Subcutaneous abdominal adipose tissue (tissue), 5 donors: ENCODE measurements at regions not wholly inside any gene's neighbourhood (a gene's known extent, or its start where the extent isn't known, plus 50 kb on each side); places are given as distances from the start of the nearest gene placed in this dataset.

ENCODE experiments used
- H3K27ac ChIP-seq: one replicate; pipeline ENCODE4 v1.7.0; 2013; ENCODE audit warnings: low read depth, mild to moderate bottlenecking, inconsistent platforms, low read length, moderate library complexity
- H3K27me3 ChIP-seq, 5 donors: one replicate each; pipeline ENCODE4 v1.7.0; 2013; ENCODE audit warnings: low read length in 5 of 5, inconsistent platforms in 1 of 5; ENCODE audit not compliant: control insufficient read depth in 5 of 5, insufficient read depth in 4 of 5
- H3K36me3 ChIP-seq, 5 donors: one replicate each; pipeline ENCODE4 v1.7.0; 2013; ENCODE audit warnings: low read length in 5 of 5; ENCODE audit not compliant: control insufficient read depth in 5 of 5, insufficient read depth in 5 of 5
- H3K4me1 ChIP-seq, 5 donors: one replicate each; pipeline ENCODE4 v1.7.0; 2013; ENCODE audit warnings: low read length in 5 of 5, mild to moderate bottlenecking in 3 of 5, moderate library complexity in 1 of 5; ENCODE audit not compliant: control insufficient read depth in 5 of 5, insufficient read depth in 5 of 5
- H3K4me3 ChIP-seq, 5 donors: one replicate each; pipeline ENCODE4 v1.7.0; 2013; ENCODE audit warnings: low read length in 5 of 5, low read depth in 1 of 5
- H3K9ac ChIP-seq, 5 donors: one replicate each; pipeline ENCODE4 v1.7.0; 2013; ENCODE audit warnings: low read length in 5 of 5, mild to moderate bottlenecking in 4 of 5, moderate library complexity in 3 of 5
- H3K9me3 ChIP-seq, 5 donors: one replicate each; pipeline ENCODE4 v1.7.0; 2013; ENCODE audit warnings: low read length in 5 of 5; ENCODE audit not compliant: control insufficient read depth in 5 of 5
- donor health status: healthy.
- donor health status: healthy.
- donor health status: healthy.
- donor health status: healthy.
- donor health status: healthy.

DNA sequence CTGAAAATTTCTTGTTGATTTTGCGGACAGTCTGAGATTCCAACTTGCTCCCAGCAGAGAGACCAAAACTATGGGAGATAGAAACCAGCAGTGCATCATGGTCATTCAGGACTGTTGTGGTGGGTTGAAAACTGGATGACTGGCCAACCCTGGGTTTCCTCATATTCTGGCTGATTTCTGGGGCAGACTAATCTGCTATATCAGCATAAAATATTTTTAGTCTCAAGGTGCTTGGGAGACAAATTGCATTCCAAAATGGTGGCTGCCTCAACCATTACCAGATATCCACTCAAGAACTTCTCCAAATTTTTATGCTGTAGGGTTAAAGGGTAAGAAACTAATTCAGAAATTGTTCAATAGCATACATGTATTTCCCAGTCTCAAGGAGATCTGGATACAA, 434.0 kb downstream of the BRINP3 start:
- no peaks in the 10 kb centered on the region for H3K27me3 ChIP-seq
- no peaks in the 10 kb centered on the region for H3K36me3 ChIP-seq
- H3K4me1 ChIP-seq: peaks cover 0 to 4% (median 0%) of the 10 kb centered on the region in 5 donors
- H3K4me3 ChIP-seq: no peak overlapping the region
- no peak overlapping the region for H3K27ac ChIP-seq
- H3K9ac ChIP-seq: no peak overlapping the region
- H3K9me3 ChIP-seq: no peaks in the 10 kb centered on the region

DNA sequence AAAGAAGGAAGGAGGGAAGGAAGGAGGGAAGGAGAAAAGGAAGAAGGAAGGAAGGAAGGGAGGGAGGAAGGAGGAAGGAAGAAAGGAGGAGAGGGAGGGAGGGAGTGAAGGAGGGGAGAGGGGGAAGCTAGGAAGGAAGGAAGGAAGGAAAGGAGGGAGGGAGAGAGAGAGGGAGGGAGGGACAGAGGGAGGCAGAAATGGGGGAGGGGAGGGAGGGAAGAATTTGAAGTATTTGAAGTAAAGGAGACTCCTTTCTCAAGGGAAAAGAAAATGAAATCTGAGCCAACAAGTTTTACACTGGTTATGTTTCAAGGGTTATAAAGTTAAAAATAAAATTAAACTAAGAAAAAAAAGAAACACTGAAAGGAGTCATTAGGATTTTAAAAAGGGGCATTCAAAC, 431.4 kb downstream of the BRINP3 start:
- H3K4me3 ChIP-seq: no peak overlapping the region
- no peaks in the 10 kb centered on the region for H3K9me3 ChIP-seq
- H3K4me1 ChIP-seq: peaks cover 0 to 4% (median 0%) of the 10 kb centered on the region in 5 donors
- no peak overlapping the region for H3K9ac ChIP-seq
- H3K27ac ChIP-seq: no peak overlapping the region
- no peaks in the 10 kb centered on the region for H3K36me3 ChIP-seq
- H3K27me3 ChIP-seq: no peaks in the 10 kb centered on the region
